ENCODE measurements at regions not wholly inside any gene's neighbourhood (a gene's known extent, or its start where the extent isn't known, plus 50 kb on each side); places are given as distances from the start of the nearest gene placed in this dataset.

- TF ChIP-seq GTF2I (CRISPR knock-in tag; conservative IDR thresholded peaks at IDR 0.05) = no peak
Measured at GRCh38 chr7:91800389-91800788, 80.1 kb downstream of the MTERF1 start (continued).

- ChIA-PET POLR2A (no interaction called here), CTCF (no interaction called here)
- H3K36me3 Mint-ChIP-seq = no peaks in the 10 kb centered on the region
- H3K27me3 Mint-ChIP-seq (ENCODE audit: low read depth) = no peaks in the 10 kb centered on the region
- TF ChIP-seq FOXK1 (CRISPR knock-in tag; IDR thresholded peaks at IDR 0.05) (no peak), NFYB (CRISPR knock-in tag; conservative IDR thresholded peaks at IDR 0.05; ENCODE audit: low read depth) (no peak), OVOL2 (CRISPR knock-in tag; IDR thresholded peaks at IDR 0.05; ENCODE audit: borderline replicate concordance) (no peak), TCF7 (CRISPR knock-in tag; IDR thresholded peaks at IDR 0.05; ENCODE audit: low read depth) (no peak)
- TF ChIP-seq, protein P1, sequence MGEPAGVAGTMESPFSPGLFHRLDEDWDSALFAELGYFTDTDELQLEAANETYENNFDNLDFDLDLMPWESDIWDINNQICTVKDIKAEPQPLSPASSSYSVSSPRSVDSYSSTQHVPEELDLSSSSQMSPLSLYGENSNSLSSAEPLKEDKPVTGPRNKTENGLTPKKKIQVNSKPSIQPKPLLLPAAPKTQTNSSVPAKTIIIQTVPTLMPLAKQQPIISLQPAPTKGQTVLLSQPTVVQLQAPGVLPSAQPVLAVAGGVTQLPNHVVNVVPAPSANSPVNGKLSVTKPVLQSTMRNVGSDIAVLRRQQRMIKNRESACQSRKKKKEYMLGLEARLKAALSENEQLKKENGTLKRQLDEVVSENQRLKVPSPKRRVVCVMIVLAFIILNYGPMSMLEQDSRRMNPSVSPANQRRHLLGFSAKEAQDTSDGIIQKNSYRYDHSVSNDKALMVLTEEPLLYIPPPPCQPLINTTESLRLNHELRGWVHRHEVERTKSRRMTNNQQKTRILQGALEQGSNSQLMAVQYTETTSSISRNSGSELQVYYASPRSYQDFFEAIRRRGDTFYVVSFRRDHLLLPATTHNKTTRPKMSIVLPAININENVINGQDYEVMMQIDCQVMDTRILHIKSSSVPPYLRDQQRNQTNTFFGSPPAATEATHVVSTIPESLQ (CRISPR knock-in tag; IDR thresholded peaks at IDR 0.05) = no peak
- DNase-seq (ENCODE audit: low spot score) (no peak), ATAC-seq (no peak)
- no peaks in the 10 kb centered on the region for H3K4me1 Mint-ChIP-seq
- no peak overlapping the region for H3K27ac Mint-ChIP-seq
- no peaks in the 10 kb centered on the region for H3K9me3 Mint-ChIP-seq
- no peak overlapping the region for H3K4me3 Mint-ChIP-seq
Measured at GRCh38 chr7:91801331-91801983, 79.0 kb downstream of the MTERF1 start.

GRCh38 chr7:91811236-91811635, 69.3 kb downstream of the MTERF1 start:
- CTCF ChIA-PET = no interaction called here
- TF ChIP-seq, protein P2, sequence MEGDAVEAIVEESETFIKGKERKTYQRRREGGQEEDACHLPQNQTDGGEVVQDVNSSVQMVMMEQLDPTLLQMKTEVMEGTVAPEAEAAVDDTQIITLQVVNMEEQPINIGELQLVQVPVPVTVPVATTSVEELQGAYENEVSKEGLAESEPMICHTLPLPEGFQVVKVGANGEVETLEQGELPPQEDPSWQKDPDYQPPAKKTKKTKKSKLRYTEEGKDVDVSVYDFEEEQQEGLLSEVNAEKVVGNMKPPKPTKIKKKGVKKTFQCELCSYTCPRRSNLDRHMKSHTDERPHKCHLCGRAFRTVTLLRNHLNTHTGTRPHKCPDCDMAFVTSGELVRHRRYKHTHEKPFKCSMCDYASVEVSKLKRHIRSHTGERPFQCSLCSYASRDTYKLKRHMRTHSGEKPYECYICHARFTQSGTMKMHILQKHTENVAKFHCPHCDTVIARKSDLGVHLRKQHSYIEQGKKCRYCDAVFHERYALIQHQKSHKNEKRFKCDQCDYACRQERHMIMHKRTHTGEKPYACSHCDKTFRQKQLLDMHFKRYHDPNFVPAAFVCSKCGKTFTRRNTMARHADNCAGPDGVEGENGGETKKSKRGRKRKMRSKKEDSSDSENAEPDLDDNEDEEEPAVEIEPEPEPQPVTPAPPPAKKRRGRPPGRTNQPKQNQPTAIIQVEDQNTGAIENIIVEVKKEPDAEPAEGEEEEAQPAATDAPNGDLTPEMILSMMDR (IDR thresholded peaks at IDR 0.05) = no peak
- TF ChIP-seq NFATC4 (CRISPR knock-in tag; IDR thresholded peaks at IDR 0.05) = no peak
- no peak for TF ChIP-seq E2F5 (CRISPR knock-in tag; IDR thresholded peaks at IDR 0.05)
- TF ChIP-seq ZNF416 (CRISPR knock-in tag; IDR thresholded peaks at IDR 0.05) = no peak
- TF ChIP-seq ERG (CRISPR knock-in tag; IDR thresholded peaks at IDR 0.05) = no peak
- TF ChIP-seq MLX (CRISPR knock-in tag; IDR thresholded peaks at IDR 0.05) = no peak
- TF ChIP-seq MYBL2 (CRISPR knock-in tag; IDR thresholded peaks at IDR 0.05) = no peak
- TF ChIP-seq, protein P3, sequence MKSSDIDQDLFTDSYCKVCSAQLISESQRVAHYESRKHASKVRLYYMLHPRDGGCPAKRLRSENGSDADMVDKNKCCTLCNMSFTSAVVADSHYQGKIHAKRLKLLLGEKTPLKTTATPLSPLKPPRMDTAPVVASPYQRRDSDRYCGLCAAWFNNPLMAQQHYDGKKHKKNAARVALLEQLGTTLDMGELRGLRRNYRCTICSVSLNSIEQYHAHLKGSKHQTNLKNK (CRISPR knock-in tag; IDR thresholded peaks at IDR 0.05) = no peak
- TF ChIP-seq TP53 (CRISPR knock-in tag; IDR thresholded peaks at IDR 0.05) = no peak
- TF ChIP-seq PRRX2 (CRISPR knock-in tag; IDR thresholded peaks at IDR 0.05) = no peak
- TF ChIP-seq ZNF232 (CRISPR knock-in tag; IDR thresholded peaks at IDR 0.05) = no peak
- no peak for TF ChIP-seq SOX15 (CRISPR knock-in tag; IDR thresholded peaks at IDR 0.05)
- ATAC-seq (no peak), DNase-seq (ENCODE audit: low spot score) (no peak)
- Mint-ChIP-seq H3K4me3 (no peak overlapping the region), H3K9me3 (peaks cover 7% of the 10 kb centered on the region; the same call in 1 of the 2 replicates), H3K27ac (no peak overlapping the region), H3K4me1 (no peaks in the 10 kb centered on the region), H3K27me3 (ENCODE audit: low read depth) (peaks cover 6% of the 10 kb centered on the region), H3K36me3 (no peaks in the 10 kb centered on the region)
- POLR2A ChIA-PET = no interaction called here
